K562 (cell line): ENCODE measurements at regions not wholly inside any gene's neighbourhood (a gene's known extent, or its start where the extent isn't known, plus 50 kb on each side); places are given as distances from the start of the nearest gene placed in this dataset.

Experiments
- ATAC-seq: fragments of 200-7000 bp; cut with Tn5 transposase; 3 replicates; pipeline ENCODE4 v1.9.1; 2020; ENCODE audit warnings: moderate library complexity
- BruUV-seq: library from RNA; stranded (reverse); fragments of 400-500 nt; replicated peaks from 2 replicates; lab custom pipeline; 2021; lab: Mats Ljungman, UMichigan
- CTCF ChIA-PET: fragments of 300-600 bp; formaldehyde crosslinking; extraction: SDS; loops from one replicate; lab custom pipeline; 2021; ENCODE audit warnings: low intra/inter-chr PET ratio; lab: Yijun Ruan, JAX
- POLR2A ChIA-PET: fragments of 300-600, 350-650 bp; sonication (Branson Sonifier 250); formaldehyde crosslinking; extraction: SDS; loops from one replicate; lab custom pipeline; 2021; ENCODE audit warnings: antibody characterized with exemption, inconsistent platforms; lab: Yijun Ruan, JAX
- DNase-seq, 4 experiments: peaks; one replicate each; pipeline versions ENCODE4 v3.0.0 to v3.0.0-alpha.2; 2011 to 2018; ENCODE audit warnings: low spot score in 3 of 4, mixed read lengths in 3 of 4; ENCODE audit errors: extremely low read depth in 1 of 4
- FAIRE-seq: peaks from 2 replicates; lab custom pipeline; 2011; peaks lifted over from hg19 to GRCh38; lab: Jason Lieb, UNC
- H2AFZ ChIP-seq: 2 replicates; pipeline ENCODE4 v1.6.0; 2011; ENCODE audit warnings: low read depth, low read length, control low read depth, inconsistent platforms
- H3K27ac ChIP-seq: fragments of 200-600 bp; 3 replicates; pipeline ENCODE4 v1.8.0; 2011; ENCODE audit warnings: low read depth, mild to moderate bottlenecking, control low read depth, inconsistent platforms, low read length, moderate library complexity, mixed read lengths; ENCODE audit errors: extremely low read depth
- H3K27me3 ChIP-seq, 2 experiments: fragments of 300-600 bp in 1 of 2; 2 replicates in 1 of 2; 3 replicates in 1 of 2; pipeline versions ENCODE4 v1.6.0 to v1.8.0; 2011; ENCODE audit warnings: inconsistent platforms in 2 of 2, low read length in 2 of 2, mild to moderate bottlenecking in 1 of 2, mixed read lengths in 1 of 2, moderate library complexity in 1 of 2; ENCODE audit not compliant: control insufficient read depth in 2 of 2, insufficient read depth in 2 of 2
- H3K36me3 ChIP-seq: fragments of 300-600 bp; 3 replicates; pipeline ENCODE4 v1.8.0; 2011; ENCODE audit warnings: mild to moderate bottlenecking, low read length, inconsistent platforms; ENCODE audit not compliant: control insufficient read depth, insufficient read depth
- H3K4me1 ChIP-seq, 2 experiments: fragments of 200-600 bp in 1 of 2; replicated peaks in 1 of 2; 2 replicates in 1 of 2; 3 replicates in 1 of 2; pipeline versions ENCODE4 v1.5.1 to v1.8.0; 2011; ENCODE audit warnings: inconsistent platforms in 2 of 2, low read length in 2 of 2, mild to moderate bottlenecking in 1 of 2, mixed read lengths in 1 of 2, moderate library complexity in 1 of 2; ENCODE audit not compliant: control insufficient read depth in 2 of 2, insufficient read depth in 2 of 2
- H3K4me2 ChIP-seq: 2 replicates; pipeline ENCODE4 v1.6.1; 2011; ENCODE audit warnings: low read length, control low read depth, inconsistent platforms, mixed read lengths; ENCODE audit not compliant: insufficient read depth
- H3K4me3 ChIP-seq: fragments of 200-600 bp; sonication (generic), shearing (Covaris generic); 2 replicates; pipeline ENCODE4 v1.5.1; 2016; ENCODE audit warnings: control low read depth, inconsistent platforms
- H3K79me2 ChIP-seq: fragments of 200-600 bp; 3 replicates; pipeline ENCODE4 v1.8.0; 2011; ENCODE audit warnings: low read length, inconsistent platforms; ENCODE audit not compliant: control insufficient read depth, insufficient read depth
- H3K9ac ChIP-seq, 2 experiments: 2 replicates each; pipeline versions ENCODE4 v1.6.0 to v1.6.1; 2011; ENCODE audit warnings: low read depth in 2 of 2, low read length in 2 of 2, control low read depth in 1 of 2, inconsistent platforms in 1 of 2, mild to moderate bottlenecking in 1 of 2, mixed read lengths in 1 of 2; ENCODE audit not compliant: insufficient read depth in 1 of 2
- H3K9me1 ChIP-seq: one replicate; pipeline ENCODE4 v1.6.0; 2011; ENCODE audit warnings: inconsistent platforms, mild to moderate bottlenecking, low read length, moderate library complexity; ENCODE audit not compliant: control insufficient read depth, insufficient read depth
- H3K9me3 ChIP-seq: replicated peaks from 2 replicates; pipeline ENCODE4 v1.5.1; 2011; ENCODE audit warnings: low read depth, low read length, inconsistent platforms; ENCODE audit not compliant: control insufficient read depth, insufficient read depth
- H4K20me1 ChIP-seq: replicated peaks from 2 replicates; pipeline ENCODE4 v1.6.1; 2011; ENCODE audit warnings: low read length, inconsistent platforms, mixed read lengths; ENCODE audit not compliant: control insufficient read depth, insufficient read depth
- CEBPG ChIP-seq, 3 experiments: fragments of 200-800 bp in 1 of 3; sonication (Bioruptor generic) in 1 of 3; sonication (generic) in 1 of 3; formaldehyde crosslinking in 1 of 3; IDR thresholded peaks in 2 of 3; conservative IDR thresholded peaks in 1 of 3; 2 replicates each; pipeline versions ENCODE4 v1.6.1 to v1.8.0; 2016 to 2022; ENCODE audit warnings: missing compliant biosample characterization in 2 of 3, missing genetic modification characterization in 2 of 3, mild to moderate bottlenecking in 1 of 3, missing genetic modification reagents in 1 of 3
- MCM7 ChIP-seq, 2 experiments: fragments of 450-650 bp; IDR thresholded peaks; 2 replicates each; pipeline ENCODE4 v1.6.1; 2016 to 2018
- NR2C2 ChIP-seq, 2 experiments: fragments of 200-800 bp in 1 of 2; sonication (Bioruptor generic) in 1 of 2; sonication (generic) in 1 of 2; formaldehyde crosslinking in 1 of 2; IDR thresholded peaks; 2 replicates each; pipeline versions ENCODE4 v1.6.1 to v1.8.0; 2016 to 2022; ENCODE audit warnings: mild to moderate bottlenecking in 1 of 2, missing compliant biosample characterization in 1 of 2, missing genetic modification characterization in 1 of 2, missing genetic modification reagents in 1 of 2
- RBFOX2 ChIP-seq: fragments of 200-400 bp; formaldehyde crosslinking; IDR thresholded peaks from 2 replicates; pipeline ENCODE4 v1.6.1; 2017; ENCODE audit warnings: low read depth, mild to moderate bottlenecking, low read length, moderate library complexity
- ZFP91 ChIP-seq: sonication (generic); formaldehyde crosslinking; IDR thresholded peaks from 2 replicates; pipeline ENCODE4 v1.8.0; 2022; ENCODE audit warnings: mild to moderate bottlenecking, missing genetic modification reagents
- WGBS: fragments of 100-300 bp; shearing (Covaris generic); methylation state at CpG from one replicate; pipeline ENCODE4 v1.1.6; 2016; ENCODE audit warnings: low coverage, mixed read lengths; ENCODE audit not compliant: insufficient coverage; ENCODE audit errors: missing lambda C conversion rate; 5-methylcytosine and 5-hydroxymethylcytosine counted together
- in situ Hi-C: fragments of 300-500 bp; cut with MboI; formaldehyde crosslinking; loops from 4 replicates; pipeline ENCODE4 v1.15.0; 2018; ENCODE audit warnings: inconsistent platforms, mixed read lengths
- intact Hi-C: fragments of 100-400 bp; cut with micrococcal nuclease; formaldehyde crosslinking; loops from 2 replicates; pipeline ENCODE4 v1.14.2; 2022

GRCh38 chr5:57635146-57635777 lies 152.7 kb upstream of the ACTBL2 start:
- H3K4me3 ChIP-seq: no peak overlapping the region
- no peak overlapping the region for H2AFZ ChIP-seq
- ATAC-seq (no peak), DNase-seq (no peak), FAIRE-seq (no peak)
- H3K4me1 ChIP-seq: no peaks in the 10 kb centered on the region
- no peak overlapping the region for H3K27ac ChIP-seq
- ChIA-PET POLR2A (no interaction called here), CTCF (no interaction called here)
- H3K9me1 ChIP-seq: no peaks in the 10 kb centered on the region
- in situ Hi-C loops: no loop called here
- H3K79me2 ChIP-seq: no peaks in the 10 kb centered on the region
- 0% methylated on average over 3 of the region's 3 CpGs for WGBS
- H3K9ac ChIP-seq: no peak overlapping the region
- H3K36me3 ChIP-seq: no peaks in the 10 kb centered on the region
- no peaks in the 10 kb centered on the region for H3K27me3 ChIP-seq
- no TSS peak for BruUV-seq
- H4K20me1 ChIP-seq: no peaks in the 10 kb centered on the region
- intact Hi-C loops: no loop called here
- H3K4me2 ChIP-seq: no peak overlapping the region
- TF ChIP-seq NR2C2 (CRISPR knock-in tag; IDR thresholded peaks at IDR 0.05): no peak
- no peak for TF ChIP-seq NR2C2 (tag; IDR thresholded peaks at IDR 0.05)
- no peak for TF ChIP-seq ZFP91 (CRISPR knock-in tag)
- no peak for TF ChIP-seq RBFOX2
- TF ChIP-seq CEBPG (CRISPR knock-in tag; IDR thresholded peaks at IDR 0.05): no peak
- TF ChIP-seq CEBPG (tag; conservative IDR thresholded peaks at IDR 0.05 in 1 of 2, IDR thresholded peaks at IDR 0.05 in 1 of 2): no peak
- no peak for TF ChIP-seq MCM7 (IDR thresholded peaks at IDR 0.05)
- no peaks in the 10 kb centered on the region for H3K9me3 ChIP-seq
